K562 (cell line): ENCODE measurements at regions not wholly inside any gene's neighbourhood (a gene's known extent, or its start where the extent isn't known, plus 50 kb on each side); places are given as distances from the start of the nearest gene placed in this dataset.

Source experiments
- ATF2 ChIP-seq: sonication (generic); formaldehyde crosslinking; IDR thresholded peaks from 2 replicates; pipeline ENCODE4 v1.8.1; 2022; ENCODE audit warnings: missing genetic modification reagents
- BRD4 ChIP-seq: fragments of 200-600 bp; sonication (generic); IDR thresholded peaks from 2 replicates; pipeline ENCODE4 v1.6.1; 2017; ENCODE audit warnings: inconsistent platforms
- CTCF ChIP-seq, 3 experiments: IDR thresholded peaks in 2 of 3; conservative IDR thresholded peaks in 1 of 3; 2 replicates each; pipeline ENCODE4 v1.5.1; 2011 to 2012; ENCODE audit warnings: low read length in 3 of 3, mild to moderate bottlenecking in 3 of 3, control low read depth in 2 of 3, improper control_type of control experiment in 1 of 3, inconsistent platforms in 1 of 3, low read depth in 1 of 3, mixed read lengths in 1 of 3, moderate library complexity in 1 of 3; ENCODE audit not compliant: insufficient read depth in 2 of 3
- ETV6 ChIP-seq, 3 experiments: fragments of 150-350 bp in 1 of 3; sonication (generic) in 1 of 3; formaldehyde crosslinking in 1 of 3; IDR thresholded peaks; 2 replicates each; pipeline versions ENCODE4 v1.6.1 to v1.8.0; 2014 to 2022; ENCODE audit warnings: borderline replicate concordance in 2 of 3, low read depth in 2 of 3, antibody characterized with exemption in 1 of 3, low read length in 1 of 3, mild to moderate bottlenecking in 1 of 3, missing genetic modification reagents in 1 of 3
- GABPA ChIP-seq: fragments of 200-800 bp; sonication (Bioruptor generic); conservative IDR thresholded peaks from 2 replicates; pipeline ENCODE4 v1.6.1; 2016; ENCODE audit warnings: low read depth, missing genetic modification characterization, missing compliant biosample characterization
- MEIS2 ChIP-seq: fragments of 450-650 bp; IDR thresholded peaks from 2 replicates; pipeline ENCODE4 v1.6.1; 2014; ENCODE audit warnings: mild to moderate bottlenecking; ENCODE audit not compliant: partially characterized antibody
- NR2C1 ChIP-seq, 2 experiments: fragments of 450-650 bp; IDR thresholded peaks; 2 replicates each; pipeline ENCODE4 v1.6.1; 2017; ENCODE audit warnings: mild to moderate bottlenecking in 2 of 2, antibody characterized with exemption in 1 of 2, inconsistent platforms in 1 of 2, missing compliant biosample characterization in 1 of 2, missing genetic modification characterization in 1 of 2
- REST ChIP-seq, 2 experiments: fragments of 450-650 bp; formaldehyde crosslinking in 1 of 2; IDR thresholded peaks; 2 replicates each; pipeline versions ENCODE4 v1.4.0 to v1.6.1; 2014 to 2020; ENCODE audit warnings: mild to moderate bottlenecking in 2 of 2, borderline replicate concordance in 1 of 2, low read depth in 1 of 2
- SMC3 ChIP-seq: conservative IDR thresholded peaks from 2 replicates; pipeline ENCODE4 v1.6.1; 2011; ENCODE audit warnings: low read depth, low read length, improper control_type of control experiment; ENCODE audit not compliant: insufficient read depth
- ZNF707 ChIP-seq: fragments of 250-450 bp; sonication (Bioruptor Pico); conservative IDR thresholded peaks from 2 replicates; pipeline ENCODE4 v1.8.0; 2022; ENCODE audit warnings: inconsistent platforms, mild to moderate bottlenecking, moderate library complexity

- TF ChIP-seq SMC3 (no peak), REST (IDR thresholded peaks at IDR 0.05; ENCODE audit: borderline replicate concordance) (no peak), REST (CRISPR knock-in tag; IDR thresholded peaks at IDR 0.05; ENCODE audit: low read depth) (no peak), GABPA (tag) (no peak), ATF2 (CRISPR knock-in tag) (no peak), NR2C1 (IDR thresholded peaks at IDR 0.05) (no peak), NR2C1 (tag; IDR thresholded peaks at IDR 0.05) (no peak), MEIS2 (no peak), ZNF707 (no peak), CTCF (IDR thresholded peaks at IDR 0.05 in 2 of 3, conservative IDR thresholded peaks at IDR 0.05 in 1 of 3; ENCODE audit: insufficient read depth in 2 of 3, low read depth in 1 of 3, low read length in 3 of 3) (no peak), ETV6 (IDR thresholded peaks at IDR 0.05; ENCODE audit: borderline replicate concordance in 1 of 2, low read depth in 2 of 2, low read length in 1 of 2) (no peak), ETV6 (CRISPR knock-in tag; IDR thresholded peaks at IDR 0.05; ENCODE audit: borderline replicate concordance) (no peak), BRD4 (no peak)
These were observed 230.2 kb upstream of the DIO3 start for GRCh38 chr14:101331141-101331525.
